Suppressor macrophage (primary cell): ENCODE measurements at regions not wholly inside any gene's neighbourhood (a gene's known extent, or its start where the extent isn't known, plus 50 kb on each side); places are given as distances from the start of the nearest gene placed in this dataset.
"Not testable (repeated sequence)": the region's sequence is repeated elsewhere in the genome, so short reads cannot be mapped to it uniquely, and the experiment has no call there.

Source experiments
- DNase-seq, 4 experiments: peaks; one replicate each; pipeline ENCODE4 v3.0.0-alpha.2; 2020 to 2022

DNA sequence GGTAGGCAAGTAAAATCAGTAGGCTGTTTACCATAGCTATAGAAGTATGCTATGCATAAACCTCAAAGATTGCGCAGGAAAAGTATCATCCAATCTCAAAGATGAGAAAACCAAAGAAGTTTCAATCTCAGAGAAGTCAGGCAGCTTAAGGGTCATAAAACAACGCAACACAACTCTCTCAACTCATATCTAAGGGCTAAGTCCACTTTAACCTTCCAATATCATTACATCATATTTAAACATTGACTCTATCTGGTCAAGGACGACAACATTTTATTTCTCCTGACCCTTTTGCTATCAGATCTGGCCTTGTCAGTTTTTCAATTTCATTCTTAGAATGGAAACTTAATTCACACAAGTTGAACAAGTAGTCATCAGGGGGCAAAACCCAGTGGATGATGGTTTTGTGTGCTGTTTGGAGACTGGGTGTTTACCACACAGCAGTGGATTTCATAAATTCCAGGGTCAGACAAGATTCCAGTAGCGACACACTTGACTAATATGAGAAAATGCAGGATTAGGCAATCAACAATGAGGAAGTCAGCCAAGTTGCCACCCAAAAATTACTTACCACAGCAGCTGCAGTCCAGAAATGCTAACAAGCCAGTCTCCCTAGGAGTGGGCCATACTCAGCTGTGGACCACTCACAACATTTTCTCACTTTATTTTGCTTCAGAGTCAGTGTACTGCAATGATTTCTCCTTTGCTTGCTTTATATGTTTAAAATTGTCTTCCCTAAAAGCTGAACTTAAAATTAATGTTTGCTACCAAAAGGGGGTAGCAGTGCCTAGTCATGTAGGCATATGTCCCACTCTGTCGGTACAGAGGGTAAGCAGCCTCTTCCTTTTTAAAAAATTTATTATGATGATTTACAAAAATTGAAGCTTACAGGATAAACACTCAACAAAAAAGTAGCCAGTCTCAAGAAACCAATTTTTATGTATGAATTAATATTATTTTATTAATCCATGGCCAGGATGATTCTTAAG is 131.9 kb upstream of the NBPF9 start:
- not testable (repeated sequence) for DNase-seq

DNA sequence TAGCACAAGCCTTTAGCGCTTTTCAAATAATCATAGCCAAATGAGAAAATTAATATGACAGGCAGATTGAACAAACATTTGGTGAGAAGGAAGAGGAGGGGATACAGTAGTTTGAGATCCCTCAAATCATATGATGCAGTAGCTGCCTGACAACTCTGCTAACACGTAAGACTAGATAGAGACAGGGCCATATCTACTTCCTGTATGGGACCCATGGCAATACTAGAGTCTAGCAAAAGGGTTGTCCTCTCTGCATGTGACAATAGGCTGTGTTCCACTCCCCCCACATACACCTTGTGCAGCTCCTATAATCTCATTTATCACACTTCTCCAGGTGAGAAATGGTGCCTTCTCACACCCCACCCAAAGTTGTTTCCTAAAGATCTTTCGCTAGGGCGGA is 134.2 kb upstream of the NBPF9 start:
- DNase-seq = not testable (repeated sequence)

DNA sequence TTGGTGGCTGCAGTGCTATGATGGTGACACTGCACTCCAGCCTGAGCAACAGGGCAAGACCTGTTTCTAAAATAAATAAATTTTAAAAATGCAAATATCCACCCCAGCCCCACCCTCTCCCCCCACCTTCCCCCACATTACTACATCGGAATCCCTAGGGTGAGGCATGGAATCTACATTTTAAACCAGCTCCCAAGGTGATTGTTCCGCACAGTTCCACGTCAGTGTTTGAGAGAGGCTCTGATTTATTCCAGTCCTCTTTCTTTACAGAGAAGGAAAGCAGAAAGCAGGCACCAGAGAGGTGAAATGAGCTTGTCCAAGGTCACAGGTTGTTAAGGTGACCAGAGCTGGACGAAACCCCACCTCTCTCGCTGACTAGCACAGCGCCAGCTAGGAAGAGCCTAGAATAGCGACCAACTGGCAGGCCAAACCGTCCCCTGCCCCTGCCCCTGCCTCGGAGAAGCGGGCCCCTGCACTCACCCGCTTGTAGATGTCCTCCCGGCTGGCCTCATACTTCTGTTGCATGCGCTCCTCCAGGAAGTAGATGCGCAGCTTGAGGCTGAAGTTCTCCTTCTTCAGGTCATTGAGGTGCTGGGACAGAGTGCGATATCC is 136.7 kb upstream of the NBPF9 start:
- not testable (repeated sequence) for DNase-seq

DNA sequence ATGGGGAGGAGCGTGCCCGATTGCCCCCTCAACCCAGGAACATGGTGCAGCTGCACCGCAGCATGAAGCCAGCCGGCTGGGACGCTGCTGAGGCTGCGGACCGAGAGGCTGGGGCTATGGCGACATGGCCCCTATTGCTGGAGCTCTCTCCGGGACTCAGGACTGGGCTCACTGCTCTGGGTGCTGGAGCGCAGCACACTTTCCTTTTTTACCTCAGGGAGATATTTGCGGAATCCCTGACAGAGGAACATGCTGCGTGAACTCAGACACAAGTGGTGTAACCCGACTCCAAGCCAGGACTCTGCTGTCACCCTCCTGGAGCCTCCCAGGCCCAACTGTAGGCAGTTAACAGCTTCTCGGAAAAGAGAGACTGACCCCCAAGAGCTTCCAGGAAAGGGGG is 137.2 kb upstream of the NBPF9 start:
- DNase-seq = not testable (repeated sequence)

DNA sequence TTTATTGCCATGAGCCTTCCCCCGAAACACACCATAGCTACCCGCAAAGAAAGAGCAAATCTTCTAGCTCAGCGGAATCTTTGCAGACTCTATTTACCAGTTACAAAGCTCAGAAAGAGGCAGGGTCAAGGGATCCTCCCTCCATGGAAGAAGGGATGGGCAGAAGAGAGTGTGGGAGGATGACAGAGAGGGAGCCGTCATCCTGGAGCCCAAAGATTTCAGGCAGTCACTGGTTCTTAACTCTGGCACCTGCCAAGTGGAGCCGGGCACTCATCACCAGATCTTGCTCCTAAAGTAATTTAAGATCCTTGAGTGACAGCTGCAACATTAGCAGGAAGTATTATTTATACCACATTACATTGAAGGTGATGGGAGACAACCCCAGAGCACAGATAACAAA is 137.9 kb upstream of the NBPF9 start:
- DNase-seq = not testable (repeated sequence)

DNA sequence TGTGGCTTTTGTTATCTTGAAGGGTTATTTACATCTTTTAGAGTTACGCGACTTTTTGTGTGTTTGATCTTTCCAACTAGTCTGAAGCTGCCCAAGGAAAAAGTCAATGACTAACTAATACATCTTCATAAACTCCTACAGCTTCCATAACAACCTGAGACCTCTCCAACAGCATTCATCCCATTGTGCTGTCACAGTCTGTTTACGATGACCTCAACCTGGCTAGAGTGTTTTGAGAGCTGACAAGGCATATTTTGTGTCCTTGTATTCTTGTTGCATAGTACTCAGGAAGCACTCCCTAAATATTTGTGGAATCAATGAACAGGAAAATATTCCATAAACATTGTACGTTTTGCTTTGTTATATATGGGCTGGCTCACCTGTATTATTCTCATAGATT is 140.2 kb upstream of the NBPF9 start:
- not testable (repeated sequence) for DNase-seq

DNA sequence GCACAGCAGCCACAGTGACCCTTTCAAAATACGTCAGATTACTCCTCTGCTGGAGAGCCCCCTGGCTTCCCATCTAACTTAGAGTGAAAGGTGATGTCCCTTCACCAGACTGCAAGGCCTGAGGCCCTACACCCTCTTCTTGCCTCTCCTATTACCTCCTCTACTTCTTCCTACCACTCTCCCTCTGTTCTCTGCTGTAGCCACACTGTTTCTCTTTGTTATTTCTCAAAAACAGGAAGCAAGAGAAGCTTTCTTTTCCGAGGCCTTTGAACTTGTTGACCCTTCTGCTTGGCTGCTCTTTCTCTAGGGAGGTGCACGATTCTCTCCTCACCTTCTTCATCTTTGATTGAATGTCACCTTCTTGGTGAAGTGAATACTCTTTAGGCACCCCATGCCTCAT is 141.3 kb upstream of the NBPF9 start:
- not testable (repeated sequence) for DNase-seq

DNA sequence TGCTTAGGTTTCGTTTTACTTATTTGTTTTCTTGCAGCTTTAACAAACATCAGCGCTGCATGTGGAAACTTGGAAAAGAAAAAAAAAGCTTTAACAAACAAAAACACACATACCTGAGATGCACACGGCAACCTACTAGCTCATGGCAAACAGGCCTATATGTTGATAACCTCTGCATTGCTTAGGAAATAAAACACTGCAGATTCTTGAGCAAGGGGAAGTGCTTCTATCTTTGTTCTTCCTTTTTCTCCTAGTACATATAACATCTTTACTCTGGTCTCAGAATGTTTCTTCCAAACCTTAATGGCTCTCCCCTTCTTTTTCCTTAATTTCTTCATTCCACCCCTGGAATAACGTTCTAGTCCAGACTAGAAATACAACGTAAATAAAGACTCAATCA is 142.9 kb upstream of the NBPF9 start:
- DNase-seq = not testable (repeated sequence)

DNA sequence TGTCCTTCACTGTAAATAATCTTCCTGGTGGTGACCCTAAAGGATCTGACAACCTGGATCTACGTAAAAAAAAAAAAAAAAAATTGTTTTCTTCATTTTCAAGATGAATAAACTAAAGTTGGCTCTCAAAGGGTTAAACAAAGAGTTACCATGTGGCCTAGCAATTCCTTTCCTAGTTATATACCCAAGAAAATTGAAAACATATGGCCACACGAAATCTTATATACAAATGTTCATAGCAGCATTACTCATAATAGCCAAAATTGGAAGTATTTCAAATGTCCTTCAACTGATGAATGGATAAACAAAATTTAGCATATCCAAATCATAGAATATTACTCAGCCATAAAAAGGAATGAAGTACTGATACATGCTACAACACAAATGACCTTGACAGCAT is 145.3 kb upstream of the NBPF9 start:
- not testable (repeated sequence) for DNase-seq

DNA sequence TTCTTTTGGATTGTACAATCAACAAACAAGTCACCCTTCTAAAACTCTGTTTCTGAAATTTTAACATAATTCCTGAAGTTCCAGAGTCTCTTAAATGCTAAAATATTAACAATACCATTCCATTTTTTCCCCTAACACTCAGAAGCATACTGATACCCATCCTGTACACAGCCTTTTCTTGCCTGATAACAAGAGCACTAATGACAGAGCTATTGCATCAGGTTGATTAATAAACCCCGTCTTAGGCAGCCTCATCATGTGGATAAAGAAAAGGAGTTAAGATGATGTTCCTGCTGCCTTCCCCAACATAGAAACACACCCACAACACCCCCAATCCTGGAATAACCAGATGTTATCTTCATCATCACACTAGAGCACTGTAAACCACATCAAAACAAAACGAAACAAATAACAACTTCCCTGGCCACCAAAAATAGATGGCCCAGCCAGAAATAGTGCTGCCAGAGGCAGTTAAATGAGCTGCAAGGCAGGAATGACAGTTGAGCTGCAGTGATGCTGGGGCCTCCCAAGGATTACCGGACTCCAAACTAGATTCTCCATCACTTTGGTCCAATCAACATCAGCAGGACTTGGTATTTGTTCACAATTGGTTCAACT is 146.6 kb upstream of the NBPF9 start:
- not testable (repeated sequence) for DNase-seq

DNA sequence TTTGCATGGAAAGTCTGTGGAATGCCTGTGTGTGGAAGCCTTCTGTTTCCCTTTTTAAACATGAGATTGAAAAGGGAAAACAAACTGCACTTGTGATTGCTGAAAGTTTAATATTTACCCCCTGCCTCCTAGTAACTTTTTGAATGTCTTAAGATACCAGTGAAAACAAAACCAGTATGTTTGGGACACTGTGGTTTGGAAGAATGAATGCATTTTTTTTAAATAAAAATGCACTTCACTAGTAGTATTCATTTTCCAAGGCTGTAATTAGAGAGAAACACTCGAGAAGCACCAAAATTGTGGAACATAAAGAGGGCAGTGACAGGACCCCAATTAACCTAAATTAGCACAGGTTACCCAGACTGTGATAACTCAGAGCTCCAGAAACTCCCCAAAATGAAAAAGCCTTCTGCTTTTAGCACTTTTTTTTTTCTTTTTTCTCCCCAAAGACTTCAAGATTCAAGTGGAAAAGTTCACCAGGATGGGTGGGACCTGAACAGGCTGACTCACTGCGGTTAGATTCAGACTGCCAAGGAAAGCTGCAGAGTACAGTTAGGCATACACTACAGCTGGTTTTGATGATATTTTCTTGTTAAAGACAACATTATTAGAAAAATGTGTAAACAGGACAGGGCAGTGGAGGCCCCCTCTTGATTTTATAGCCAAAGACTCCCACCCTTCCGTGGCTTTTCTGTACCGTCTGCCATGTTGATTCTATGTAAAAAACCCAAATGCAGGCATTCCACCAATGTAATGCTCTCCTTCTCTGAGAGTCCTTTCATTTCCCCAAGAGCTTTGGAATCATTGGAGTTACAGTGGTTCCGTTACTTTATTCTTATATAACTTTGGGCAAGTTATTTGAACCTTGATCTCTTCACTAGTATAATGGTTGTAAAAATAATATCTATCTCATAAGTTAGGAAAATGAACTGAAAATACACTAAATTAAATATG is 151.8 kb upstream of the NBPF9 start:
- not testable (repeated sequence) for DNase-seq

DNA sequence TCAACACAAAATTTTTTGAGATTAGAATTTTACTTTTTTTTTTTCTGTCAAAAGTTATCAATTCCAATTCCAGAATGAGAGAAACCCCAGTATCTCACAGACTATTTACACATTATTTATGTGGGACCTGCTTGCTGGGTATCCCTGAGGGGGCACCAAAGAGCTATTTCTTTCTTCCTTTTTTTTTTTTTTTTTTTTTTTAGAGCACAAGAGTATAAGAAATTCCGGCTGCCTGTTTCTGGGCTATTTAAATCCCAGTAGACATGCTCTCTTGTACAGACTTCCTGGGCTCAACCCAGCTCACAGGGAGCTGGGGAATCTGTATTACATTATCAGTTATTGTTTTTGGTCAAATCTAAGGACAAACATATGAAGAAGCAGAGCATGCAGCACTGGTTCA is 156.9 kb upstream of the NBPF9 start:
- not testable (repeated sequence) for DNase-seq

DNA sequence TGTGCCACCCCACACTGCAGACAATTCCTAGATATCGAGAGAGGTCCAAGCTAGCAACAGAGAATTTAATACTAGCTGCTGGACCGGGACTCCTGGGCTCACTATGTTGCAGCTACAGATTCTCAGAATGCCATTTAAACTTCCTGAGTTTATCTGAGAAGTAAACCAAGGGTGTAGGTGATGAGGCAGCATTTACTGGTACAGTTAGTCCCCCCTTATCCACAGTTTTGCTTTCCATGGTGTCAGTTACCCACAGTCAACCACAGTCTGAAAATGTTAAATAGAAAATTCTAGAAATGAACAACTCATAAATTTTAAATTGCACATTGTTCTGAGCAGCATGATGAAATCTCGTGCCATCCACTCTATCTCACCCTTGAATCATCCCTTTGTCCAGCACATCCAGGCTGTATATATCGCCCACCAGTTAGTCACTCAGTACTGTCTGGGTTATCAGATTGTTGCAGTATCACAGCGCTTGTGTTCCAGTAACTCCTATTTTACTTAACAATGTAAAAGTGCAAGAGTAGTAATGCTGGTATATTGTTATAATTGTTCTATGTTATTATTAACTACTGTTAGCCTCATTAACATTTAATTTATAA is 157.5 kb upstream of the NBPF9 start:
- not testable (repeated sequence) for DNase-seq

DNA sequence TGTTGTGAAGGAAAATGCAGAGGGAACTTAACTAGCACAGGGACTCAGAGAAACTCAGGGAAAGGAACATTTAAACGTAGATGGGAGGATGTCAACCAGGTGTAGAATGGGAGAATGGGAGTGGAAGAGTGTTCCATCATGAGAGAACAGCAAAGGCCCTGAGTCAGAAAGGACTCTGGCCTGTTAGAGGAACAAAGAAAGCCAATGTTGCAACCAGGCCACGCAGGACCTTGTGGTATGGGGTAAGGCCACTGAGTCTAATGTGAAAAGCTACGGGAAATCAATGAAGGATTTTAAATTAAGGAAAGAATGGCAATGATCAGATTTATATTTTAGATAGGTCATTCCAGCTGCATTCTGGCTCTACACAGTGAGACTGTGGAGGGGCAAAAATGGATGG is 163.9 kb upstream of the NBPF9 start:
- DNase-seq = not testable (repeated sequence)

DNA sequence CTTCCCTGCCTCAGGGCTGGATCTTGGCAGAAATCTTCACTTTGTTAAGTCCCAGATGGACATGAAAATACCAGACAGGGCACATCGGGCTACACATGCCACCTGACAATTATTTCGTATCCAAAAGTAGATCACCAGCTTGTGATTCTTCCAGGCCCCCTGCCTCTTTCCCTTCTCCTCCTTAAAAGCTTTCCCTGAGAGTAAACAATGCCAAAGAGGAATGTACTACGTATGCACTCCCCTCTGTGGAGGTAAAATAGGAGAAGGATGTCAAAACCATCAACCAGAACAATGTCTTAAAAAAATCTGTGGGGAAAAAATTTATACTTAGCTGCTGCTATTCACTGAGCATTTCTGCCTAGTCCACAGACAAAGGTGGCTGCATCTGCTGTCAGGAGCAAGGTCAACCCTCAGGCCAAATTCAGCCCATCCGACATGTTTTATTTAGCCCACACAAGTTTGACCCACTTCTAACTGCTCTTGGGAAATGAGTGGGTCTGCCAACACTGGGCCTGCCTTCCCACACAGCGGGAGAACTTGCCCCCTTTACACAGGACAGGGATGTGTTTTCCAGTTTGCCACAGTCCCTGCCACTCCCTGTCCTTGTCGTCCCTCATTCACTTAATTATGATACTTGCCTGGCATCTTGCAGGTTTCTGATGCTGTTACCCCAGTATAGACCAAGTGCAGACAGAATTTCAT is 165.8 kb upstream of the NBPF9 start:
- DNase-seq = not testable (repeated sequence)

DNA sequence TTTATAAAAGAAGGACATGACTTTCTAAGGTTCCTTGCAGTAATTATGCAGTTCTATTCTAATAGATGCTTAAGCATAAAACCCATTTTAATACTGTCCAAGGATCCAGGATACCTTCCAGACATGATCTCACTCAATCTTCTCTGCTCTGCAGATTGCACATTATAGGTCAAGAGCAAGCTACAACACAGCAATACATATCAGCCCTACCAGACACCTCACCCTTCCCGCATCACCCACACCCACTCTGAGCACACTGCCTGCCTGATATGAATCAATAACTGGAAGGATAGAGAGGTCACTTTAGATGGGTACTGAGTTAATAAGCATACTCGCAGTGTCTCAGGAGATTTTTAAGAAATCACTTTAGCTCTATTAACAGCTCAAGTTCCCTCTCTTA is 166.5 kb upstream of the NBPF9 start:
- not testable (repeated sequence) for DNase-seq

DNA sequence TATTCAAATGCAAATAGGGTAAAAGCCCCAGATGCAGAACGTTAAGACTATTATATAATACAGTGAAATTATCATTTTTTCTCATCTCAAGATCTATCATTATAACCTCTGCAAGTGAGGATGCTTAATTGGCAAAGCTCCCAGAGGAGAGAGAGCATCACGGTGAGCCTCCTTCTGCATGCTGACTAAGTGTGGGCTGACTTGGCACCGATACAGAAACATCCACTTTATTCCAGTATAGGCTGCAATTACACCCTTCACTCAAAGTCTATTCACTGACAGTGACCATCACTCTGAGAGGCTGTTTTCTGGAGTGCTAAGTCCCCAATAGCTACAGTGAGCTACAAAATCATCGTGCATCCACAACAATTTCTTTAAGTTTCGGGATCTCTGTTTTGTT is 171.1 kb upstream of the NBPF9 start:
- DNase-seq = not testable (repeated sequence)

DNA sequence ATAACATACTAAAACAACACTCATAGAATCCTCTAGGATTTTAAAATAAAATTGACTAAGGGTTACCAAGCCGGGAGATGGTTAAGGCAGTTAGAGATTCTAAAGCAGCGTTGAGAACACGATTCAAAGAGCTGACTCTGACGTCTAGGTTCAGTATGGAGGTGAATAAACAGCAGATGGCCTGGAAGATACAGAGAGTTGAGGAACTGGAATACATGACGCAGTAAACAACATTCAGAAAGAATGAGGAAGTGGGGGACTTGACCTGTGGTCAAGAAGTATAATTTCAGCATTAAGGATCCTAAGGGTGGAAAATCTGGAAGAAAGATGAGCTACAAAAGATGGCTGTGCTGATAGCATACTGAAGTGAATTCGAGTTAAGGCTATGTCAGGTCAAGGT is 172.5 kb upstream of the NBPF9 start:
- not testable (repeated sequence) for DNase-seq

DNA sequence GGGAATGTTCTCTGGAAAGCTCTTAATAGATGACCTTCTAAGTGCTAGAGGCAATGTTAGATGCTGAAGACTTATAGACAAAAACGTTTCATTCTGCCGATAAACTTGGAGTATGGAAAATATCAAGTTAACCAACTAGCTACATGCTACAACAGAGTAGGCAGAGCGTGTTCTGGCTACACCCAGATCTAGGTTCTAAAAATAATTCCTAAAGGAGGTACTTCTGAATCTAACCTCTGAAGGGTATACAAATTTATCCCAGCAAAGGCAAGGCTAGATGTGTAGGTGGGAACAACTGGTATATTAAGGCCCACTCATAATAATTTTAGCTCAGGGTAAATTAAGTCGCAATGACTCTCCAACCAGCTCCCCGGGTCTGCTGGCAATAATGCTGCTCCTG is 173.1 kb upstream of the NBPF9 start:
- not testable (repeated sequence) for DNase-seq

DNA sequence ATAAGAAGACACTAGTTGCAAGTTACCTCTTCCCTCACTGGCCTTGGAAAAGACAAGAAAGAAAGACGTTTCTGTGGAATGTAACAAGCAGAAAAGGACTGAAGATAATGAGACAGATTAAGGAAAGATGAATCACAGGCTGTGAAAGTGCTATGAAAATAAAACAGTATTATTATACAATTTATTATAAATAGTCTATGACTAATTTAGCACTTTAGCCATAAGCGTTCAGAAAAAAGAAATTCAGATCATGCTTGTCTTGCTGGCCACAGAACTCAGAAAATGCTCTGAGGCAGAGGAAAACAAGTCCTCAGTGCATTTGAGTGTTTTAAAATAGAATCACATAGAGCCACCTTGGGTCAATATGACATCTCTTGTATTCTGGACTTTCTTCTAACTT is 174.8 kb upstream of the NBPF9 start:
- not testable (repeated sequence) for DNase-seq

DNA sequence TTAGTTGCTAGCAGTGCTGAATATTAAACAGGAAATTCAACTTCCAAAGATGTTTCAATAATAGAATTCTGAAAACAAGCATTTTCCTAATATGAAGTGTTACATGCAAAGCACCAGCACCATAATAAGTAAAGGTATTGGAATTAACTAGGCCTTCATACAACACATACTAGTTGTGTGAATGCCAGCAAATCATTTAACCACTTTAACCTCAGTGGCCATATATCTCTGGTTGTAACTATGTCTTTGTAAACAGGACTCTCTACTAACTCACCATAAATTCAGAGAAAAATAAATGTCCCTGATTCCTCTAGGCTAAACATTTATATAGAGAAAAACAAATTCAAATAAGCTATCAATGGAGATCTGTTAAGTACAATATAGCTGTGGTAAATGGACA is 175.7 kb upstream of the NBPF9 start:
- DNase-seq = not testable (repeated sequence)
